Mesenchymal stem cell (in vitro differentiated cells and primary cell): ENCODE measurements at regions not wholly inside any gene's neighbourhood (a gene's known extent, or its start where the extent isn't known, plus 50 kb on each side); places are given as distances from the start of the nearest gene placed in this dataset.

Experiments
- DNase-seq: peaks from one replicate; pipeline ENCODE4 v3.0.0-alpha.2; 2013
- H2AFZ ChIP-seq: one replicate; pipeline ENCODE4 v1.6.1; 2013; ENCODE audit warnings: low read depth, mild to moderate bottlenecking, control low read depth, inconsistent platforms, low read length, moderate library complexity
- H2AK5ac ChIP-seq: 2 replicates; pipeline ENCODE4 v1.6.1; 2013; ENCODE audit warnings: low read length, moderate library complexity, mild to moderate bottlenecking, inconsistent platforms; ENCODE audit not compliant: severe bottlenecking
- H2BK120ac ChIP-seq: one replicate; pipeline ENCODE4 v1.6.1; 2013; ENCODE audit warnings: low read depth, mild to moderate bottlenecking, inconsistent platforms, low read length, moderate library complexity
- H2BK12ac ChIP-seq, 2 experiments: one replicate each; pipeline ENCODE4 v1.6.1; 2013; ENCODE audit warnings: inconsistent platforms in 2 of 2, low read length in 2 of 2, mild to moderate bottlenecking in 2 of 2, moderate library complexity in 2 of 2, control low read depth in 1 of 2
- H2BK15ac ChIP-seq: one replicate; pipeline ENCODE4 v1.6.1; 2013; ENCODE audit warnings: mild to moderate bottlenecking, low read depth, inconsistent platforms; ENCODE audit not compliant: poor library complexity, severe bottlenecking
- H2BK5ac ChIP-seq: 2 replicates; pipeline ENCODE4 v1.6.1; 2013; ENCODE audit warnings: low read depth, mild to moderate bottlenecking, low read length, control low read depth, inconsistent platforms; ENCODE audit not compliant: poor library complexity, severe bottlenecking
- H3K14ac ChIP-seq, 2 experiments: one replicate each; pipeline ENCODE4 v1.6.1; 2013; ENCODE audit warnings: inconsistent platforms in 2 of 2, low read length in 2 of 2, control low read depth in 1 of 2, mild to moderate bottlenecking in 1 of 2, moderate library complexity in 1 of 2
- H3K18ac ChIP-seq, 2 experiments: one replicate each; pipeline ENCODE4 v1.6.1; 2013; ENCODE audit warnings: inconsistent platforms in 2 of 2, low read length in 2 of 2, control low read depth in 1 of 2, low read depth in 1 of 2, mild to moderate bottlenecking in 1 of 2
- H3K23ac ChIP-seq, 2 experiments: one replicate each; pipeline ENCODE4 v1.6.1; 2013; ENCODE audit warnings: inconsistent platforms in 2 of 2, low read length in 2 of 2, mild to moderate bottlenecking in 2 of 2, moderate library complexity in 2 of 2, control low read depth in 1 of 2
- H3K27ac ChIP-seq: 2 replicates; pipeline ENCODE4 v1.5.1; 2013; ENCODE audit warnings: mild to moderate bottlenecking, moderate library complexity, low read length, control low read depth, inconsistent platforms; ENCODE audit not compliant: poor library complexity, severe bottlenecking
- H3K27me3 ChIP-seq, 2 experiments: 2 replicates each; pipeline versions ENCODE4 v1.6.1 to v1.7.0; 2013; ENCODE audit warnings: low read length in 2 of 2, mild to moderate bottlenecking in 2 of 2, moderate library complexity in 2 of 2, control low read depth in 1 of 2, inconsistent platforms in 1 of 2; ENCODE audit not compliant: control insufficient read depth in 1 of 2, insufficient read depth in 1 of 2
- H3K36me3 ChIP-seq, 2 experiments: 2 replicates each; pipeline versions ENCODE4 v1.6.1 to v1.7.0; 2013; ENCODE audit warnings: low read length in 2 of 2, control low read depth in 1 of 2, inconsistent platforms in 1 of 2, low read depth in 1 of 2, mild to moderate bottlenecking in 1 of 2; ENCODE audit not compliant: insufficient read depth in 2 of 2, control insufficient read depth in 1 of 2
- H3K4ac ChIP-seq, 2 experiments: one replicate each; pipeline ENCODE4 v1.6.1; 2013; ENCODE audit warnings: inconsistent platforms in 2 of 2, low read length in 2 of 2, mild to moderate bottlenecking in 2 of 2, moderate library complexity in 2 of 2, control low read depth in 1 of 2, low read depth in 1 of 2
- H3K4me1 ChIP-seq: 2 replicates; pipeline ENCODE4 v1.6.1; 2013; ENCODE audit warnings: low read depth, low read length, control low read depth; ENCODE audit not compliant: control insufficient read depth, insufficient read depth
- H3K4me2 ChIP-seq: 2 replicates; pipeline ENCODE4 v1.6.1; 2013; ENCODE audit warnings: low read length, mild to moderate bottlenecking, inconsistent platforms; ENCODE audit not compliant: poor library complexity, severe bottlenecking
- H3K4me3 ChIP-seq, 2 experiments: 2 replicates each; pipeline versions ENCODE4 v1.5.1 to v1.7.0; 2013; ENCODE audit warnings: low read length in 2 of 2, mild to moderate bottlenecking in 2 of 2, control low read depth in 1 of 2, low read depth in 1 of 2; ENCODE audit not compliant: insufficient read depth in 1 of 2
- H3K79me1 ChIP-seq: replicated peaks from 2 replicates; pipeline ENCODE4 v1.6.1; 2013; ENCODE audit warnings: mild to moderate bottlenecking, control low read depth, low read length, inconsistent platforms; ENCODE audit not compliant: poor library complexity, severe bottlenecking
- H3K9ac ChIP-seq: 2 replicates; pipeline ENCODE4 v1.7.0; 2013; ENCODE audit warnings: mild to moderate bottlenecking, low read length, moderate library complexity
- H3K9me3 ChIP-seq: 2 replicates; pipeline ENCODE4 v1.7.0; 2013; ENCODE audit warnings: mild to moderate bottlenecking, low read length; ENCODE audit not compliant: control insufficient read depth
- H4K8ac ChIP-seq: one replicate; pipeline ENCODE4 v1.6.1; 2013; ENCODE audit warnings: inconsistent platforms, mild to moderate bottlenecking, low read length, moderate library complexity
- H4K91ac ChIP-seq: one replicate; pipeline ENCODE4 v1.6.1; 2013; ENCODE audit warnings: mild to moderate bottlenecking, low read length, inconsistent platforms
- WGBS: methylation state at CpG from one replicate; pipeline ENCODE4 v1.1.7; 2013; ENCODE audit warnings: mixed read lengths; 5-methylcytosine and 5-hydroxymethylcytosine counted together

DNA sequence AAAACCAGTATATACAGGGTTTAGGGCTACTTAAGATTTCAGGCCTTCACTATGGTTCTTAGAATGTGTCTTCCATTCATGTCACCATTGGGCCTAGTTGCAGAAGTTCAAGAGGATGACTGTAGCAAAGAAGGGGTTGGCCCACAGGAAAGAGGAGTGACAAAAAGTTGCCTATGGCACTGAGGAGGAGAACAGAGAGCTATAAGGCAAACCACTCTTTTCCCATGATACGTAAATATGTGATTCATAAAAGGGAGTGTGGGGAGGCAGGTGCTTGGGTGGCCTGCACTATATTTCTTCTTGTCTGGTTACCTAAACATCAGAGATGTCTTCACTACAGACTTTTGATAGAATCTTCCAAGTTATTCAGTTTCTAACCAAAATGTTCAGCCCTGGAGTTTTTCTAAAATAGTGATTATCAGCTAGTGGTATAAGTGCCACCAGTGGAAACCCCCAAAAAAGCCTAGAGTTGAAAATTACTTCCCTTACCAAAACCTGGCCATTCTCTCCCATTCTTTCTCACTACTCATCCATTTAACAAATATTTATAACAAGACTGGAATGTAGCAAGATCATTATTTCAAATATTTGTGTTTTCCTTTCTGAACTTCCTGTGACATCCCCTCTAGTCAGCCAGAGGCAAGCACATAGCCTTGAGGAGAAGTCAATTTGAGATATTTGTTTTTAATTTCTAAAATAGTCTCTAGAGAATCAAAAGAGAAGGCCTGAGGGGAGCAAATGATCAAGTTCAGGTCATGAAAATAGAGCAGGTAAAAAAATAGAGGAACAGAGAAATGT is 367.4 kb downstream of the EFNA5 start:
- peak overlapping the region; percentile 64 for H4K8ac ChIP-seq
- no peak for DNase-seq
- no CpG with 5 or more reads among the region's 1 CpG for WGBS

DNA sequence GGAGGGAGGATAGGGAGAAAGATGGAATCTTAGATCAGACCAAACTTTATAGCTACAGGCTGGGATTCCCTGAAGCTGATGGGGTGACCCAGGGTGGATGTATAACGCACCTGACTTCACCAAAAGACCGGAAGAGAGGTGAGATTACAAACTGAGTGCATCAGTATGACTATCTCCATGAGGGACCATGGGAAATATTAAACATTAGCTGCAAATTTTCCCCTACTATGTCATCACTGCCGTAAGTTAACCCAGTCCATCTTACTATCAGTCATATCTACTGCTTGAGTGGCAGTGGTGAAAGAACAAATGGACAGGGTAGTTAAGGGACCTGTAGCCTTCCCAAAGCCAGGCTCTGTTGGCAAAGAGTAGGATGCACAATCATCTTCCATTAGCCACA is 368.3 kb downstream of the EFNA5 start:
- H3K23ac ChIP-seq, result no peak overlapping the region
- H3K4me3 ChIP-seq, result no peak overlapping the region
- no peak overlapping the region for H3K9ac ChIP-seq
- H4K8ac ChIP-seq, result no peak overlapping the region
- H2AFZ ChIP-seq, result no peak overlapping the region
- no peaks in the 10 kb centered on the region for H3K36me3 ChIP-seq
- no peak overlapping the region for H4K91ac ChIP-seq
- no peak overlapping the region for H3K4me2 ChIP-seq
- H3K4ac ChIP-seq, result no peak overlapping the region
- no peak overlapping the region for H3K27ac ChIP-seq
- H3K9me3 ChIP-seq, result no peaks in the 10 kb centered on the region
- H2BK15ac ChIP-seq, result no peak overlapping the region
- no peak overlapping the region for H2BK5ac ChIP-seq
- peak overlapping the region; percentile 52 for H2AK5ac ChIP-seq
- 94% methylated on average over 3 of the region's 3 CpGs for WGBS
- no peak overlapping the region for H2BK120ac ChIP-seq
- no peaks in the 10 kb centered on the region for H3K79me1 ChIP-seq
- DNase-seq, result no peak
- no peak overlapping the region for H3K18ac ChIP-seq
- peaks cover 4% of the 10 kb centered on the region for H3K4me1 ChIP-seq
- H3K27me3 ChIP-seq, result no peaks in the 10 kb centered on the region
- H2BK12ac ChIP-seq, result no peak overlapping the region
- H3K14ac ChIP-seq, result no peak overlapping the region

More for the DNA sequence above, 367.4 kb downstream of the EFNA5 start:
- Histone ChIP-seq H2AFZ (no peak overlapping the region), H3K79me1 (no peaks in the 10 kb centered on the region), H3K14ac (no peak overlapping the region), H2BK5ac (peak overlapping the region; percentile 58), H3K4me3 (no peak overlapping the region), H2BK120ac (no peak overlapping the region), H3K27me3 (no peaks in the 10 kb centered on the region), H3K4me1 (peaks cover 4% of the 10 kb centered on the region), H3K18ac (no peak overlapping the region), H3K4me2 (no peak overlapping the region), H2BK15ac (no peak overlapping the region), H3K9me3 (no peaks in the 10 kb centered on the region), H3K27ac (no peak overlapping the region), H4K91ac (no peak overlapping the region), H3K36me3 (no peaks in the 10 kb centered on the region), H3K4ac (no peak overlapping the region), H2AK5ac (peak overlapping the region; percentile 54), H3K9ac (no peak overlapping the region), H3K23ac (no peak overlapping the region), H2BK12ac (no peak overlapping the region)

DNA sequence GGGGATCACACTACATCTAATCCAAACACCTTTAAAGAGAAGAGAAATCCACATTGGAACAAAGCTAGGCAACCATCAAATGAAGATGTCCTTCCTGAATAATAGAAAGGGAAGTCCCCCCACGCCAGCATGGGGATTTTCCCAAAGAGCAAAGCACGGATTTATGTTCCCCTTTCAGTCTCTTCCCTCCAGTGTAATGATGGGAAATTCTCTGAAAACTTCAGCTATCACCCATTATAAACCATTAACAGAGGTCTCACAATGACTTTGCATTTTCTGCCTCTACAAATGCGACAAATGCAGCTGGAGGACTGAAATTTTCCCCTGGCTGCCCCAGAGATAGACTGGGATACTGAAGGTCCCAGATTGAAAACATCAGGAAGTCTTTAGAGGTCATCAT is 368.7 kb downstream of the EFNA5 start:
- WGBS, result 98% methylated on average over 3 of the region's 3 CpGs
- DNase-seq, result no peak

DNA sequence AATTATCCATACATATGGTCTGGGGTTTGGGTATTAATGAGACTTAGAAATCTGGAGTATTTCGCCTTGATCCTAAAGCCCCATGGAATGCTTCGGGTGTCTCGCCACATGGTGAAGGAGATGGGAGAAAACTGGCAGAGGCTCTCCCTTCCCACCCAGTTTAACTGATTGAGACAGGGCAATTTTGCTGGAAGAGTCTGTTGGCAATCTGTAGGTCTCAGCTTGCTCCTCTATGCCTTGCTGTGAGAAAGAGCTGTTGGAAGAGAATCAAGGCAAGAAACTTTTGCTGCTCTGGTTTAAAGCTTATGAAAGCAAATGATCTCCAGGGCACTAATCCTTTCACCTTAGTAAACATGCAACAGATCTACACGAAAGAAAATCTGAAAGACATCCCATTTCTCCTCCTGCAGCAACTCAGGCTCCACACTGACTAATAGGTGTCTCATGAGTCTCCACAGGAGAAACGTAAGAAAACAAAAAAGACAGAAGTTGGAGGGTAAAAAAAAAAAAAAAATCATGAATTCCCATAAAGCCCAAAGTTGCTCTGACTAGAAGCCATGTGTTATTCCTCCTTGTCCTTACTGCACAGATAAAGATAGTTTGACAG is 369.9 kb downstream of the EFNA5 start:
- Histone ChIP-seq H3K4me3 (no peak overlapping the region), H2AK5ac (no peak overlapping the region), H3K14ac (no peak overlapping the region), H3K36me3 (no peaks in the 10 kb centered on the region), H2BK120ac (no peak overlapping the region), H3K18ac (no peak overlapping the region), H3K9me3 (no peaks in the 10 kb centered on the region), H3K4me1 (peaks cover 4% of the 10 kb centered on the region), H3K27me3 (no peaks in the 10 kb centered on the region), H3K4ac (no peak overlapping the region), H2BK5ac (no peak overlapping the region), H3K9ac (no peak overlapping the region), H2BK15ac (no peak overlapping the region), H4K91ac (no peak overlapping the region), H2AFZ (no peak overlapping the region), H3K23ac (no peak overlapping the region), H3K27ac (no peak overlapping the region), H4K8ac (no peak overlapping the region), H2BK12ac (no peak overlapping the region), H3K4me2 (no peak overlapping the region), H3K79me1 (no peaks in the 10 kb centered on the region)
- no peak for DNase-seq
- 83% methylated on average over 5 of the region's 5 CpGs for WGBS

More for the DNA sequence above, 368.7 kb downstream of the EFNA5 start:
- Histone ChIP-seq H3K14ac (no peak overlapping the region), H2BK15ac (no peak overlapping the region), H3K23ac (no peak overlapping the region), H2BK120ac (no peak overlapping the region), H2AFZ (no peak overlapping the region), H4K91ac (no peak overlapping the region), H3K4me3 (no peak overlapping the region), H2AK5ac (peak overlapping the region; percentile 52), H3K18ac (no peak overlapping the region), H3K4ac (no peak overlapping the region), H2BK5ac (no peak overlapping the region), H3K9ac (no peak overlapping the region), H4K8ac (no peak overlapping the region), H3K27ac (no peak overlapping the region), H3K79me1 (no peaks in the 10 kb centered on the region), H2BK12ac (no peak overlapping the region), H3K4me1 (peaks cover 4% of the 10 kb centered on the region), H3K27me3 (no peaks in the 10 kb centered on the region), H3K4me2 (no peak overlapping the region), H3K9me3 (no peaks in the 10 kb centered on the region), H3K36me3 (no peaks in the 10 kb centered on the region)
